HepG2 (cell line): ENCODE measurements at regions not wholly inside any gene's neighbourhood (a gene's known extent, or its start where the extent isn't known, plus 50 kb on each side); places are given as distances from the start of the nearest gene placed in this dataset.

ENCODE experiments used
- ATAC-seq: fragments of 200-7000 bp; cut with Tn5 transposase; 3 replicates; pipeline ENCODE4 v1.9.1; 2020; ENCODE audit warnings: mild to moderate bottlenecking, moderate library complexity
- BruUV-seq: library from RNA; stranded (reverse); fragments of 400-500 nt; replicated peaks from 2 replicates; lab custom pipeline; 2021; lab: Mats Ljungman, UMichigan
- CTCF ChIA-PET: fragments of 300-600 bp; formaldehyde crosslinking; extraction: SDS; loops from one replicate; lab custom pipeline; 2021; ENCODE audit warnings: low total read pairs, inconsistent platforms, low intra/inter-chr PET ratio; lab: Yijun Ruan, JAX
- POLR2A ChIA-PET: fragments of 350-600 bp; sonication (Branson Sonifier 250); formaldehyde crosslinking; loops from one replicate; lab custom pipeline; 2020; ENCODE audit warnings: antibody characterized with exemption, inconsistent platforms; lab: Yijun Ruan, JAX
- DNase-seq: peaks from one replicate; pipeline ENCODE4 v3.0.0-alpha.2; 2015; ENCODE audit warnings: low spot score
- FAIRE-seq: peaks from 3 replicates; lab custom pipeline; 2011; peaks lifted over from hg19 to GRCh38; lab: Jason Lieb, UNC
- H2AFZ ChIP-seq: one replicate; pipeline ENCODE4 v1.6.1; 2011; ENCODE audit warnings: low read length, inconsistent platforms
- H3K27ac ChIP-seq: fragments of 300-600 bp; 3 replicates; pipeline ENCODE4 v1.8.0; 2011; ENCODE audit warnings: mixed run types, mild to moderate bottlenecking, mixed read lengths, low read length, inconsistent platforms; ENCODE audit not compliant: insufficient read depth; ENCODE audit errors: extremely low read length
- H3K27me3 ChIP-seq, 2 experiments: fragments of 200-600 bp in 1 of 2; 2 replicates in 1 of 2; 3 replicates in 1 of 2; pipeline versions ENCODE4 v1.6.0 to v1.8.0; 2011; ENCODE audit warnings: low read length in 2 of 2, mild to moderate bottlenecking in 2 of 2, moderate library complexity in 2 of 2, inconsistent platforms in 1 of 2; ENCODE audit not compliant: insufficient read depth in 2 of 2, control insufficient read depth in 1 of 2
- H3K36me3 ChIP-seq, 2 experiments: fragments of 200-600 bp in 1 of 2; replicated peaks in 1 of 2; 2 replicates in 1 of 2; 3 replicates in 1 of 2; pipeline versions ENCODE4 v1.5.1 to v1.8.0; 2011; ENCODE audit warnings: low read length in 2 of 2, inconsistent platforms in 1 of 2; ENCODE audit not compliant: insufficient read depth in 2 of 2, control insufficient read depth in 1 of 2
- H3K4me1 ChIP-seq: 2 replicates; pipeline ENCODE4 v1.5.1; 2012; ENCODE audit warnings: low read length, inconsistent platforms; ENCODE audit not compliant: insufficient read depth
- H3K4me2 ChIP-seq: 2 replicates; pipeline ENCODE4 v1.6.0; 2011; ENCODE audit warnings: low read depth, low read length, inconsistent platforms
- H3K4me3 ChIP-seq, 3 experiments: fragments of 200-600 bp in 1 of 3; sonication (generic), shearing (Covaris generic) in 1 of 3; replicated peaks in 1 of 3; 2 replicates each; pipeline ENCODE4 v1.5.1; 2011 to 2016; ENCODE audit warnings: low read length in 3 of 3, inconsistent platforms in 2 of 3, low read depth in 2 of 3, mild to moderate bottlenecking in 2 of 3, control low read depth in 1 of 3, mixed read lengths in 1 of 3; ENCODE audit not compliant: insufficient read depth in 1 of 3
- H3K79me2 ChIP-seq: one replicate; pipeline ENCODE4 v1.6.1; 2011; ENCODE audit warnings: low read length, inconsistent platforms; ENCODE audit not compliant: insufficient read depth
- H3K9ac ChIP-seq: 2 replicates; pipeline ENCODE4 v1.6.0; 2011; ENCODE audit warnings: mild to moderate bottlenecking, low read depth, low read length, inconsistent platforms; ENCODE audit not compliant: insufficient read depth
- H3K9me3 ChIP-seq: 2 replicates; pipeline ENCODE4 v1.5.1; 2012; ENCODE audit warnings: mild to moderate bottlenecking, low read length
- H4K20me1 ChIP-seq: 2 replicates; pipeline ENCODE4 v1.6.0; 2011; ENCODE audit warnings: inconsistent platforms, mild to moderate bottlenecking, low read length, moderate library complexity; ENCODE audit not compliant: insufficient read depth
- ATF7-NPFF ChIP-seq: sonication (generic); formaldehyde crosslinking; IDR thresholded peaks from 2 replicates; pipeline ENCODE4 v1.8.1; 2023; ENCODE audit warnings: mild to moderate bottlenecking, low read depth, missing genetic modification reagents, moderate library complexity
- FOXA1 ChIP-seq, 2 experiments: fragments of 450-650 bp in 1 of 2; sonication (generic) in 1 of 2; formaldehyde crosslinking in 1 of 2; IDR thresholded peaks; 2 replicates each; pipeline versions ENCODE4 v1.4.0 to v1.6.1; 2016 to 2020; ENCODE audit warnings: missing genetic modification reagents in 1 of 2
- FOXA3 ChIP-seq: IDR thresholded peaks from 2 replicates; pipeline ENCODE4 v1.6.1; 2016; ENCODE audit warnings: missing genetic modification reagents, missing compliant biosample characterization
- GATAD2A ChIP-seq: IDR thresholded peaks from 2 replicates; pipeline ENCODE4 v1.6.1; 2016
- GTF2F1 ChIP-seq: fragments of 150-350 bp; IDR thresholded peaks from 2 replicates; pipeline ENCODE4 v1.6.1; 2014; ENCODE audit warnings: low read length
- HNF1B ChIP-seq: sonication (generic); formaldehyde crosslinking; IDR thresholded peaks from 2 replicates; pipeline ENCODE4 v1.5.1; 2020; ENCODE audit warnings: mild to moderate bottlenecking, moderate library complexity, missing genetic modification reagents
- IRF9 ChIP-seq: sonication (generic); formaldehyde crosslinking; IDR thresholded peaks from 2 replicates; pipeline ENCODE4 v1.8.0; 2022; ENCODE audit warnings: missing genetic modification reagents, mild to moderate bottlenecking, borderline replicate concordance
- KAT8 ChIP-seq: IDR thresholded peaks from 2 replicates; pipeline ENCODE4 v1.6.1; 2016; ENCODE audit warnings: missing genetic modification reagents, missing compliant biosample characterization
- RNF219 ChIP-seq: sonication (generic); formaldehyde crosslinking; IDR thresholded peaks from 2 replicates; pipeline ENCODE4 v1.5.0; 2020; ENCODE audit warnings: mild to moderate bottlenecking, missing genetic modification reagents
- RXRB ChIP-seq: IDR thresholded peaks from 2 replicates; pipeline ENCODE4 v1.6.1; 2016; ENCODE audit warnings: borderline replicate concordance, missing genetic modification reagents, missing compliant biosample characterization
- ZNF234 ChIP-seq: sonication (generic); formaldehyde crosslinking; conservative IDR thresholded peaks from 2 replicates; pipeline ENCODE4 v1.5.1; 2020; ENCODE audit warnings: mild to moderate bottlenecking, missing genetic modification reagents
- WGBS: methylation state at CpG from one replicate; pipeline ENCODE4 v1.1.6; 2017; ENCODE audit warnings: low lambda C conversion rate; 5-methylcytosine and 5-hydroxymethylcytosine counted together
- in situ Hi-C: cut with HindIII; loops from 2 replicates; pipeline ENCODE4 v1.10.0; 2017; ENCODE audit warnings: low pct_unique_long_range_greater_than_20kb; ENCODE audit not compliant: extremely low pct_ligation_motif_present
- intact Hi-C: fragments of 100-400 bp; cut with micrococcal nuclease; formaldehyde crosslinking; loops from one replicate; pipeline ENCODE4 v1.10.0; 2022; ENCODE audit not compliant: unreplicated experiment

- no peaks in the 10 kb centered on the region for H3K79me2 ChIP-seq
- H3K27me3 ChIP-seq = peaks cover 0 to 1% of the 10 kb centered on the region in 2 experiments; a peak in 1 of 5 replicates
- no peaks in the 10 kb centered on the region for H3K9me3 ChIP-seq
- 73% methylated on average over 3 of the region's 3 CpGs for WGBS
- peaks cover 29% of the 10 kb centered on the region for H3K4me1 ChIP-seq
- no peak overlapping the region for H2AFZ ChIP-seq
- FAIRE-seq = no peak
- no TSS peak for BruUV-seq
- no peaks in the 10 kb centered on the region for H3K36me3 ChIP-seq
- no peak overlapping the region for H3K4me3 ChIP-seq
- ChIA-PET POLR2A (no interaction called here), CTCF (no interaction called here)
- no peak overlapping the region for H3K27ac ChIP-seq
- no peak for TF ChIP-seq GTF2F1
- TF ChIP-seq IRF9 (CRISPR knock-in tag) = no peak
- TF ChIP-seq ATF7-NPFF (CRISPR knock-in tag) = no peak
- no peak for TF ChIP-seq ZNF234 (CRISPR knock-in tag)
- intact Hi-C loops = loop anchor here (5.0 kb wide), 1 partner anchor 254 kb away; no protein-coding TSS in a partner anchor
- H3K4me2 ChIP-seq = no peak overlapping the region
- in situ Hi-C loops = loop anchor here (25.0 kb wide), 1 partner anchor 446 kb away; no protein-coding TSS in a partner anchor
- no peak overlapping the region for H3K9ac ChIP-seq
- ATAC-seq = no peak
- no peak for DNase-seq
- no peaks in the 10 kb centered on the region for H4K20me1 ChIP-seq
Measured at GRCh38 chr1:39090757-39091380, 64.7 kb downstream of the NDUFS5 start.

GRCh38 chr1:39091845-39092645 is 65.9 kb downstream of the NDUFS5 start:
- FAIRE-seq (peak; percentile 85), ATAC-seq (peak; percentile 86), DNase-seq (peak; percentile 74)
- no peaks in the 10 kb centered on the region for H4K20me1 ChIP-seq
- H3K36me3 ChIP-seq = no peaks in the 10 kb centered on the region
- no peak overlapping the region; the same call in 1 of the 2 replicates for H3K4me2 ChIP-seq
- H3K4me1 ChIP-seq = peaks cover 29% of the 10 kb centered on the region
- WGBS = 25% methylated on average over 7 of the region's 7 CpGs
- H3K4me3 ChIP-seq = no peak overlapping the region
- in situ Hi-C loops (loop anchor here (25.0 kb wide), 1 partner anchor 445 kb away; no protein-coding TSS in a partner anchor), intact Hi-C loops (loop anchor here (5.0 kb wide), 1 partner anchor 255 kb away; no protein-coding TSS in a partner anchor)
- H3K9ac ChIP-seq = no peak overlapping the region
- H2AFZ ChIP-seq = no peak overlapping the region
- H3K9me3 ChIP-seq = no peaks in the 10 kb centered on the region
- no peak overlapping the region for H3K27ac ChIP-seq
- ChIA-PET CTCF (no interaction called here), POLR2A (interaction anchor here (1.3 kb wide), 1 partner anchor 65 kb away, joined by 3 read pairs; the partner anchor contains the start of gene NDUFS5)
- BruUV-seq = no TSS peak
- H3K27me3 ChIP-seq = no peaks in the 10 kb centered on the region
- no peaks in the 10 kb centered on the region for H3K79me2 ChIP-seq
- TF ChIP-seq FOXA1 (IDR thresholded peaks at IDR 0.05) (no peak), FOXA1 (CRISPR knock-in tag; IDR thresholded peaks at IDR 0.05) (peak; percentile 73), RNF219 (CRISPR knock-in tag) (no peak), HNF1B (CRISPR knock-in tag) (0 out of 2 replicates have a peak, but pooled peaks have one; percentile 22), KAT8 (0 out of 2 replicates have a peak, but pooled peaks have one; percentile 25), RXRB (CRISPR knock-in tag) (0 out of 2 replicates have a peak, but pooled peaks have one; percentile 12), GATAD2A (0 out of 2 replicates have a peak, but pooled peaks have one; percentile 19), FOXA3 (CRISPR knock-in tag) (0 out of 2 replicates have a peak, but pooled peaks have one; percentile 42)
